GM18868 (cell line): ENCODE measurements at regions not wholly inside any gene's neighbourhood (a gene's known extent, or its start where the extent isn't known, plus 50 kb on each side); places are given as distances from the start of the nearest gene placed in this dataset.
"Not testable (repeated sequence)": the region's sequence is repeated elsewhere in the genome, so short reads cannot be mapped to it uniquely, and the experiment has no call there.

Experiments
- ATAC-seq: cut with Tn5 transposase; IDR thresholded peaks from one replicate; pipeline ENCODE4 v1.9.1; 2021; ENCODE audit warnings: mild to moderate bottlenecking, moderate library complexity; ENCODE audit not compliant: unreplicated experiment

DNA sequence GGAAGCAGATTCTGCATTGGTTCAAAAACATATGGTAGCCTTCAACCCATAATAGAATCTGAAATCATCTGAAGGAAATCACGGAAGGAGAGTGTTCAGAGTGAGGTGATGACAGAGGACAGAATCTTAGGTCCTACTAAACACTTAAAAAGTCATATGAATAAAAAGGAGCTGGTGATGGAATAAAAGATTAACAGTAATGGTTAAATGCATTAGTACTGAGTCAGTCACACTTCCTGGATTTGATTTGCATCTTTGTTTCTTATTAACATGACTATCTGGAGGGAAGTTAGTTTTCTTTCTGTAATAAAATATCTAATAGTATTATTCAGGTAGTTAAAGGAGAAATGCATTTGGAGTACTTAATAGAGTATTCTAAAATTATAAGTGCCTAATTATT, 296.3 kb upstream of the ATXN7L3B start:
- ATAC-seq = no peak

DNA sequence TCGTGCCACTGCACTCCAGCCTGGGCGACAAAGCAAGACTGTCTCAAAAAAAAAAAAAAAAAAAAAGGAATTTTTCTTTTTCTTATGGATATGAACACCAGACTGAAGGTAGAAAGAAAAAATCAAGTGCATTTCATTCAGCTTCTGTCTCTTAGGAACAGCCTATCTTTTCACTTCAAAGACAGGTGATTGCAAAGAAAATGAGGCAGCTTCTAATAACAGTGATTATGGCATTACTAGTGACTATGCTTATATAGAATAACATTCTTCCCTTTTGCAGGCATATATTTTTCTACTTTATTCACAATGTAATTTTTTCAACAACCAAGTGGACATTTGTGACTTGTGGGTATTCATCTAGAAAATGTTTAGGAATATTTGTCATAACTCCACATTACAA, 295.5 kb upstream of the ATXN7L3B start:
- no peak for ATAC-seq

DNA sequence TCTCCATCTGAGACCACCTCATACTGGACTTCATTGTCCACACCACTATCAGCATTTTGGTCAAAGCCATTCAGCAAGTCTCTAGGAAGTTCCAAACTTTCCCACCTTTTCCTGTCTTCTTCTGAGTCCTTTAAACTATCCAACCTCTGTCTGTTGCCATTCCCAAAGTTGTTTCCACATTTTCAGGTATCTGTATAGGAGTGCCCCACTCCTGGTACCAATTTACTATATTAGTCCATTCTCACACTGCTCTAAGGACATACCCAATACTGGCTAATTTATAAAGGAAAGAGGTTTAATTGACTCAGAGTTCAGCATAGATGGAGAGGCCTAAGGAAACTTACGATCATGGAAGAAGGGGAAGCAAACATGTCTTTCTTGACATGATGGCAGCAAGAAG, 292.2 kb upstream of the ATXN7L3B start:
- ATAC-seq = no peak

DNA sequence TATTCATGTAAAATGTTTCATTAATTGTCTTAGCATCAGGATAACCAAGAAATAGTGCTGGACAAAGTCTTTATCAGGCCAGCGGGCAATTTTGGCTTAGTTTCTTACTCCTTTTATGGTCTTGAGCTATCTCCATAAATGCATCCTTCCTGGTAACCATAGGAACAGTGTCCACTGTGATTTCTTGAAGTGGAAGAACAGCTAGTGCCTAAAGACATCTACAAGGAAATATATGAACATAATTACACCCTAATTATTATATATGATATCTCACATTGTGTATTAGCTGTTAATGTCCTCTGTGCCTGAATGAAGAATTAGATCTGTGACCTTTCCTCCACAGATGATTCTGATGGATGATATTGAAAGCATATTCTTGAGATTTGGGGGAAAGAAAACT, 286.7 kb upstream of the ATXN7L3B start:
- no peak for ATAC-seq

DNA sequence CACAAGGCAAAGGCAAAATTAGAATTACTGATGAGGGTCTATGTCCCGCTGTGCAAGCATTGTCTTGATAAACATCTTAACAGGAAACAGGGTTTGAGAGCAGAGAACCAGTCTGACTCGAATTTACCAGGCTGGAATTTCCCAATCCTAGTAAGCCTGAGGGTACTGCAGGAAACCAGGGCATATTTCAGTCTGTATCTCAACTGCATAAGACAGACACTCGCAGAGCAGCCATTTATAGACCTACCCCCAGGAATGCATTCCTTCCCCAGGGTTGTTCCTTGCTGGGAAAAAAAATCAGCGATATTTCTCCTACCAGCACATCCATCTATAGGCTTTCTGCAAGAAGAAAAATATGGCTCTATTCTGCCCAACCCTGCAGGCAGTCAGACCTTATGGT, 283.8 kb upstream of the ATXN7L3B start:
- ATAC-seq = not testable (repeated sequence)

DNA sequence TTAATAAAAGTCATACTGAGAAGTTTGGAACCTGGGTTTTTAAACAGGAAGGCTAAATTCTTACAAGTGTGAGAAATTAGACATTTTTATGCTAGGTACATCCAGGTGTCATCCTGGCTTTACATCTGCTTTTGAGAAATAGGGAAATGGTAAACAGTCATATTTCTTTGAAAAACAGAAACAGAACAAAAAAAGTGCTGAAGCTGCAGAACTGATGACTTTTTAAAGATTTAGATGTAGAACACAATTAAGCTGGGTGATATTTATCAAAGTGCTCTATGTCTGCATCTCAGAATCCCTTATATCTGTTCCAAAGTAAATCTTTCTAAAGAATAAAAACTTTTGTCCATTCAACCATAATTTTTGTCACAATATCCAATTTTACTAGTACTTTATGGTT, 282.9 kb upstream of the ATXN7L3B start:
- no peak for ATAC-seq

DNA sequence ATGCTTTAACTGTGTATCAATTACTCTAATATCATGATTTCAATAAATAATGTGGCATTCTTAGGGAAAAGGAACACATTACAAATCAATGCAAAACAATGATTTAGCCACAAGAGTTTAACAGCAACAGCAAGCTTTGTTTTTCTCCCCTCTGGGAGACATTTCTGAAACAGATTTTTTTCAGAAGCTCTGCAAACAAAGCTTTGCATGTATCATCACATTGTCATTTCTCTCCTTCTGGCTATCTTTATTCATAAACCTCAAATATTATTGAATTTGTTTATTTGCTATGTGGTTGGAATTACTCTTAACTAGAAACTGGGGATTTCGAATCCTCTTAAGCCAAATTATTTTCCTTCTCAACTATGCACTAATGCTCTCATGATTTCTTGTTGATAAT, 278.4 kb upstream of the ATXN7L3B start:
- no peak for ATAC-seq

DNA sequence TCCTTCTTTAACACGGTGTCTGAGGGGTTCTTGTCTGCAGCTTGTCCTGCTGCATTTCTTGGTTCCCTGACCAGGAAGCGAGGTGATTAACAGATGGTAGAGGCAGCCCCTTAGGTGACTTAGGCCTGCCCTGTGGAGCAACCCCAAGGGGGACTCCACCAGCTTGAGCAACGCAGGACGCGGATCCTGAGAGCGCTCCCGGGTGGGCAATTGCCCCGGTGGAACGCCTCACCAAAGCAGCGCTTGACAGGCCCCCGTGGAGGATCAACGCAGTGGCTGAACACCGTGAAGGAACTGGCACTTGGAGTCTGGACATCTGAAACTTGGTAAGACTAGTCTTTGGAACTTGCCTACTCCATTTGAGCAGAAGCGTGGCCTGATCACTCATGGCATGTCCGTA, 272.9 kb upstream of the ATXN7L3B start:
- ATAC-seq = no peak

DNA sequence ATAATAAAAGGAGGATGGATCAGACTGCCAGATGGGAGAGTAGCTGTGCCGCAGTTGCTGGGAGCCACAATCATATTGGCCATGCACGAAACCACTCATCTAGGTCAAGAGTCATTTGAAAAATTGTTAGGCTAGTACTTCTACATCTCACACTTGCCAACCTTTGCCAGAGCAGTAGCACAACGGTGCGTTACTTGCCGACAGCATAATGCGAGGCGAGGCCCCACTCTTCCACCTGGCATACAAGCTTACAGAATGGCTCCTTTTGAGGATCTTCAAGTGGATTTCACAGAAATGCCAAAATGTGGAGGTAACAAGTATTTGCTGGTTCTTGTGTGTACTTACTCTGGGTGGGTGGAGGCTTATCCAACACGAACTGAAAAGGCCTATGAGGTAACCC, 268.3 kb upstream of the ATXN7L3B start:
- not testable (repeated sequence) for ATAC-seq

DNA sequence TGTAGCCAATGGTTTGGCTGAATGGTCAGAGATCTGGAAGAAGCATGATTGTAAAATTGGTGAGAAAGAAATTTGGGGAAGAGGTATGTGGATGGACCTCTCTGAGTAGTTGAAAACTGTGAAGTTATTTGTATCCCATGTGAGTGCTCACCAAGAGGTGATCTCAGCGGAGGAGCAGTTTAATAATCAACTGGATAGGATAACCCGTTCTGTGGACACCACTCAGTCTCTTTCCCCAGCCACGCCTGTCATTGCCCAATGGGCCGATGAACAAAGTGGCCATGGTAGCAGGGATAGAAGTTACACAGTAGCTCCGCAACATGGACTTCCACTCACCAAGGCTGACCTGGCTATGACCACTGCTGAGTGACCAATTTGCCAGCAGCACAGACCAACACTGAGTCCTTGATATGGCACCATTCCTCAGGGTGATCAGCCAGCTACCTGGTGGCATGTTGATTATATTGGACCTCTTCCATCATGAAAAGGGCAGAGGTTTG, 257.4 kb upstream of the ATXN7L3B start:
- no peak for ATAC-seq

DNA sequence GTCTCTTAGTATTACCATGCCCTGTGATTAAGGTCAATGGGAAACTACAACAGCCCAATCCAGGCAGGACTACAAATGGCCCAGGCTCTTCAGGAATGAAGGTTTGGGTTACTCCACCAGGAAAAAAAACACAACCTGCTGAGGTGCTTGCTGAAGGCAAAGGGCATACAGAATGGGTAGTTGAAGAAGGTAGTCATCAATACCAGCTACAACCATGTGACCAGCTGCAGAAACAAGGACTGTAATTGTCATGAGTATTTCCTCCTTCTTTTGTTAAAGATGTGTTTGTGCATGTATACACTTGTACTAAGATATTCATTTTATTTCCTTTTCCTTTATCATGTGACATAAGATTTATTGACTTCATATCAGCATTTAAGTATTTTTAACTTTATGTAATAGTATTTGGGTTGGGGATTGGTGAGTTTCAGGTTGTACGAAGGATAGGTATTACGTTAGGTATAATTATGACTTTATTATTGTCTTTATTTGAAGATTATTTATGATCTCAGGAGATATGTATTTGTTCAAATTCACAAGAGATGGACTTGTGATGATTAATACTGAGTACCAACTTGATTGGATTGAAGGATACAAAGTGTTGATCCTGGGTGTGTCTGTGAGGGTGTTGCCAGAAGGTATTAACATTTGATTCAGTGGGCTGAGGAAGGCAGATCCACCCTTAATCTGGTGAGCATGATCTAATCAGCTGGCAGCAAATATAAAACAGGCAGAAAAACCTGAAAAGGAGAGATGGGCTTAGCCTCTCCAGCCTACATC, 256.0 kb upstream of the ATXN7L3B start:
- ATAC-seq = not testable (repeated sequence)

DNA sequence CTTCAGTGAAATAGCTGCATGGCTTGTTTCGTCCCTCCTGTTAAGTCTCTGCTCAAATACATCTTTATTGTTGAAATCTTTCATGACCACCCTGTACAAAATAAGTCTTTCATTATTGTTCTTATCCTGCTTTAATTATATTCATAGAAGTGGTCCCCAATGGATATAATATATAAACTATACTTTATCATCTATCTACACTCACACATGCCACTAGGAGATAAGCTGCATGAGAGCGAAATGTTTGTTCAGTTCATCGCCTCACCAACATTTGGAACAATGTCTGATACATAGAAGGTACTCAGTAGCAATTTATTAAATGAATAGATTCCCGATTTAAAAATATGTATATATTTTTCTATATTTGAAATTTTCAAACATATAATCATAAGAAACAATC, 254.0 kb upstream of the ATXN7L3B start:
- no peak for ATAC-seq

DNA sequence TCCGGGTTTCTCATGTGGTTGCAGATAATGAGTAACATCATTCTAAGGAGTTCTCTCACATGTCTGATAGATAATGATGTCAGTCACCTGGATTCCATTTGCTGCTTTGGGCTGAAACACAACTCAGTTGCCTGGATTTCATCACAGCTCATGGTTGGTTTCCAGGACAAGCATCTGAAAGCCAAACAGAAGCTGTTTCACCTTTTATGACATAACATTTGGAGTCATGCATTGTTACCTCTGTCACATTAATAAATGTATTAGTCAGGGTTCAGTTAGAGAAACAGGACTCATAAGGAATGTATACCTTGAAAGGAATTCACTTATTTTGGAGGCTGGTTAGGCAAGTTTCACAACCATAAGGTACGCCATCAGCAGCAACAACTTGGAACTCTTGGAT, 251.9 kb upstream of the ATXN7L3B start:
- ATAC-seq = no peak

DNA sequence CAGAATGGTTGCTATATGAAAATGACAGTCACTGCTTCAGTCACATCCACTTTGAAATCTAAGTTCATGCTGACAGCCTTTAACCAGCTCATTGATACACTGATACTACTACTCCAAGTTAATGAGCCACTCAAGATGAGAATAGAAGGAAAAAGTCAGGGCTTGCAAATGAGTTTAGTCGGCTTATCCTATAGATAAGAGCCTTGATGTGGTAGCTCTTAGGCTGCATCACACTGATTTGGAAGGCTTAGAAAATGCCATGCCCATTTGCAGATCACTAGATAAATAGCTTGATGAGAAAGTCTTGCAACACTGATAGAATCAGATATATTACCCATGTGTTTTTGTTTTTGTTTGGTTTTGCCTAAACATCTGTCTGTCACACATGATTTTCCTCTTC, 251.4 kb upstream of the ATXN7L3B start:
- ATAC-seq = no peak

DNA sequence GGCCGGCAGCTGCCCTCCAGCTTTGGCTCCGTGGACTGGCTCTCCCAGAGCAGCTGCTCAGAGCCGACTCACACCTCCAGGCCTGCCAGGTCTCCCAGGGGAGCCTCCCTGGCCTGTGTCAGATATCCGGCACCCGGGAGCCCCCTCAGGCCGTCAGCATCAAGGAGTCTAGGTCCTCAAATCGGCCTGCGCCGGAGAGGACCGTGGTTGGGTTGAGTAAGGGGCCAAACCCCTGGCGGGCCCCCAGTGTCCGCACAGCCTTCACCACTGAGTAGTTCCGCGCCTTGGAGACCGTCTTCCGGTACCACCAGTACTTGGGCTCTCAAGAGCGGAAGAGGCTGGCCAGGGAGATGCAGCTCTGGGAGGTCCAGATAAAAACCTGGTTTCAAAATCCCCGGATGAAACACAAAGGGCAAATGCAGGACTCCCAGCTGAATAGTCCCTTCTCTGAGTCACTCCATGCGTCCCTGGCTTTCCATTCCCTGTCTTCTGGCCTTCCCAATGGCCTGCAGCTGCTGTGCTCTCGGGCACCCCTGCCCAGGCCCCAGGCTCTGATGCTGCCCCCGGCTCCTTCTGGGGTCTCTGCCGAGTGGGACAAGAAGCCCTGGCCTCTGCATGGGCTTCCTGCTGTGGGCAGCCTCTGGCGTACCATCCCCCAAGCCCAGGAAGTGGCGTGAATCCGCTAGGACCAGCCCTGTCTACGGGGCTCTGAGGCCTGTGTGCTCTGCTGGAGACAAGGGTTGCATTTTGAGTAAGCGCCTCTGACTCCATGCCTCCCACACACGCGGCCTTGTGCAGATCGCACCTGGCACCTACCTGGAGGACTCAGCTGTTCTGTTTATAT, 245.1 kb upstream of the ATXN7L3B start:
- ATAC-seq = no peak

DNA sequence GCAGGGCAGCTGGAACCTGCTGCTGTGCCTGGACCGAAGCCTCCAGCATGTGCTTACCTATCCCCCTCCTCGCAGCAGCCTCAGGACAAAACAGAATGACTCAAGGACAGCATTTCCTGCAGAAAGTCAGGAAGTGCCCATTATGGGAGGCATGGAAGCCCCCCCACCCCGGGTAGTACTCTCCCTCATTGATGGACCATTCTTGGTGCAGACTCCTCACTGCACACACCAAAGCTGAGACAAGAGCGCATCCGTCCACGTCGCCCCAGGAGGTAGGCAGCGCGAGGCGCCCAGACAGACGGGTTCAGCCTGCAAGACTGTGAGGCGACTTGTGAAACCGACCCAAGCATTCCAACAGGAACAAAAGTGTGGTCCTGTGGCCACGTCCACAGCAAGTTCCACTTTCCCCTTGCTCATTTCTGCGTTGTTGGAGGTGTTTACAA, 243.9 kb upstream of the ATXN7L3B start:
- no peak for ATAC-seq

DNA sequence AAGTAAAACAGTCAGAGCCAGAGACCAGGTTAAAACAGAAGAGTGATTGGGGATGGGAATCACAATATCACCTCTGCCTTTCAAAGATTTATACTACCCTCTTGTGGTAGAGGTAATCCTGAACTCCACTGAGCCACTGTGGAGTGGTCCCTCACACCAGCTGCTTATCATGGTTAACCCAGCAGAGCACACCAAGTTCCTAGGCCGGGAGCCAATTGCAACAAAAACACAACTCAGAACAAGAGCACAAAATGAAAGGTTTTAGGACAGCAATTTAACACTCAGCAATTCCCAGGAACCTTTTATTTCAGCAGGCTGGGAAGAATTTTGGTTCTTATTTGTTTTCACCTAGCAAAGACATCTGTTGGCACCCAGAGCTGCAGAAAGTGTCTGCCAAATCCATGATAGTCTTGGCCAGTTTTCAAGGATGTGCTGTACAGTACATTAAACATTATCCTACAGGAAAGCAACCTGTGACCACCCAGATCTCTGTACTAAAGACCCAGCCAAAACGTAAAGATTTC, 220.5 kb upstream of the ATXN7L3B start:
- peak; percentile 50 for ATAC-seq

DNA sequence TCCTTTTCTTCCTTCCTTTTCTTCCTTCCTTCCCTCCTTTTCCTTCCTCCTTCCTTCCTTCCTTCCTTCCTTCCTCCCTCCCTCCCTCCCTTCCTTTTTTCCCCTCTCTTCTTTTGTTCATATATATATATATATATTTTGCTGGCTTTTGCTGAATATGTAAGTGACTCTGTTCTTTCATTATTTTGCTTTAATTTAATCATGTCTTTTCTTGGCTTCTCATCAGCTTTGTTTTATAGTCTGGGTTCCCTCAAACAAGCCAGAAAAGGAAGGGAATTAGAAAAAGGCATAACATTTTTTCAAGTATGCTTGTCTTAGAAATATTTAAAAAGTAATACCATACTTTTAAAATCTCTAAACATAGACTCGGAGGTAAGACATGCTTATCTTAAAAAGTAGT, 219.9 kb upstream of the ATXN7L3B start:
- ATAC-seq = no peak

DNA sequence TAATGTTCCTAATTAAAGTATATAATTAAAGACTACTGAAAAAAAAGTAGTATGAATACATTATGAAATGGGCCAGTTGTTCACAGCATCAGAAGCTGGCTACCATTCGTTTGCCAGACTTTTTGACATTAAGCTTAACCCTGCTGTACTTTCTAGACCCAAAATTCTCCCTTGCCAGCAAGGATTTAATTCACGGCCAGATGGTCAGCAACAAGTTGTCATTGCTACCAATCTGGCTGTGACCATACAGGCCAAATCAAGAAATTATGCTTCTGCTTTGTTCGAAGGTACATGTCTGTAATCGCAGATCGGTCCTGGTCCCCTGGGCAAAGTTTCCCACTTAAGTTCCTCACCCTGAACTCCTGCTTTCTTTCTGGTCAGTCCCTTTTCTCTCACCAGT, 217.7 kb upstream of the ATXN7L3B start:
- no peak for ATAC-seq

DNA sequence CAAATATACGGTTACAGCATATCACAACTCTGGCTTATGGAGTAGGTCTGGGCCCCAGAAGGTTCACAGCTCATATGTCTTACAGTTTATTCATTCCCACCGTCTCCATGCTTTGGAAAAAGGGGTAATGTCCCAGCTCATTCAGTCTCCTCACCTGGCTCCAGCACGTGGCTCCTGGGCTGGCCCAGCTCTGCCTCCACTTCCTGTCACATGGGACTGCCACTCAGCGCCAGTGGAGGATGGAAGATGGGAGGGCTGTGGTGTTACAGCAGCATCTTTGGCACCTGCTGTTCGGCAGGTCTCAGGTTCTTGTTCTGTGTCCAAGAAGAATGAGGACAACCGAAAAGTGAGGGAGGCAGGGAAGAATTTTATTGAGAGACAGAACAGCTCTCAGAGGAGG, 216.3 kb upstream of the ATXN7L3B start:
- no peak for ATAC-seq

DNA sequence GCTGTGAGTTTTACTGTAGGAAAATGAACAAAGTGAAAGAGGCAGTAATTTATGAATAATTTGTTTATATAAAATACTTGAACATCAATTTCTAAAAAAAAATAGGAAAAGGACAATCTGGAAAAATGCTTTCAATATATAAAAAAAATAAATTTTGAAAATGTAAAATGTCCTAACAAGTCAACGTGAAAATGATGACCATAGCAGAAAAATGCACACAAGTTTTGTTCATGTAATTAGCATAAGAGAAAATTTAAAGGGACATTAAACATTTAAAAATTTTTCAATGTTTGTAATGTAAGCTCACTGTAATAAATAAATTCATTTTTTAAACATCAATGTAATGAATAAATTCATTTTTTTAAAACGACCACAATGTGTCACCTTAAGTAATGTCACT, 214.8 kb upstream of the ATXN7L3B start:
- ATAC-seq = no peak

DNA sequence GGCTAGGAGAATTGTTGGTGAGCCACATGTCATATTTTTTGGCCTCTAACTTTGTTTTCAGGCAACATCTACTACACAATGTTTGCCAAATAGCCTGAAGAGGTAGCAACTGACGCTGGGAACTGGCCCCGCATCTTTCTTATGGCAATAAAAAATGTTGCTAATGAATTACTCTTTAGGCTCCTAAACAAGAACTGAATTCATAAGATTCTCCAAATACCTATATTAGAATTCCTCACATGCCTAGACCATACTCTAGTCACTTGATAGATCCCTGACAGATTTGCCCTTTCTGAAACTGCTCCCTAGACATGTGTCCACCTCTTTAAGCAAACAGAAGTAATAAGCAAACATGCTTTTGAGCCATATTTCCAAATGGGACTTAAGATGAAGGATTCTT, 209.0 kb upstream of the ATXN7L3B start:
- no peak for ATAC-seq
